GM19438 (cell line): ENCODE measurements at regions not wholly inside any gene's neighbourhood (a gene's known extent, or its start where the extent isn't known, plus 50 kb on each side); places are given as distances from the start of the nearest gene placed in this dataset.

Source experiments
- ATAC-seq: cut with Tn5 transposase; IDR thresholded peaks from one replicate; pipeline ENCODE4 v1.9.1; 2021; ENCODE audit warnings: low read depth; ENCODE audit not compliant: unreplicated experiment

DNA sequence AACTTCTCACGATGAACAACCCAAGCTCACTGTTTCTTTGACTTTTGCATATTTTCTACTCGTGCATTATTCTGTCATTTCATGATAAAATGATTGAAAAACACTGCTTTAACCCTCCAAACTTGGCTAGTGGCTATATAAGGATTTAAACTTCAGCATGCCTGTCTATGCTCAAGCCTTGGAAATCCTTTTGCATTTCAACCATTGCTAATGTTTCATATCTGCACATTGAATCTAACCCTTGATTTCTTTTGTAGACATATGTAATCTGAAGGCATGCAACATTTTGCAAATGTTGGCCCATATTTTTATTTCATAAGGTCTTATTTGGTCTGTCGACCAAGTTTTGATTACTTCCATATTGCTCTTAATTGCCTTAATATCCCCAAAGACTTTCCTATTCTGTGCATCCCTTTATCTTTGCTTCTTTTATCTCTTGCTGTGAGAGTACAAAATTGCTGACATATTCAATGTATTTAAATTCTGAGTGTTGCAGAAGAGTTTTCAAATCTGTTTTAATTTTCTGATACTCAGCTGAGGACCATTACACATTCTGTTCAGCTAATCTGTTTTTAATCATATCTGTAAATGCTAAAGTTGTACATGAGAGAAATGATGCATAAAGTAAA, 403.7 kb upstream of the ZNF608 start:
- no peak for ATAC-seq

DNA sequence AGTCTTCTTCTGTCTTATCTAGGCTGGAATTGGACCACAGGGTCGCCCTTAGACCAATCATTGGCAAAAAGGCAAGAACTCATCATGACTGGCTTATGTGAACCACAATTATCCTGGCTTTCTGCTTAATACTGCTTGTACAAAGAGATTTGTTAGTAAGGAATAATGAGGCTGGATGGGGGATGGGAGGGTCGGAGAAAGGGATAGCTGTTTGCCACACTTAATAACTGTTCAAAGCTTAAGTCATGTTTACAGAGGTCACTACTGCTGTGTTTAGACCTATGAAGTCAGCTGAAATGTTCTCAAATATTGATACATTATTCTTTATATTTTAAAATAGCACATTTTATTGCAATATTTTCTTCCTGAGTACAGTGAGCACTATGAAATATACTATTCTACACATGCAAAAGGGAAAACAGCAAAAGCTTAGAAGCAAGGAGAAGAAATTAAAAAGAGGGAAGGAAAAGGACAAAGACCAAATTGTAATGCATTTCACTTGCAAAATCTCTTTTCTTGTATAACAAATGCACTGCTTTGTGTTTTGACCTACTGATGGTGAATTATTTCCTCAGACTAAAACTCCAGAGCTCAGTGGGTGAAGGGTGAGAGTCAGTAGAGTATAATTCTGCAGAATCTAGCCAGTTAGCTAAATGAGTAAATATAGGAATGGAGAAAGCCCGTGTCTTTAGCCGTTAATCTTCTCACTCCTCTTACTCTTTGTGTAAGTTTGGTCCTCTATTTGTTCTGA, 404.9 kb upstream of the ZNF608 start:
- no peak for ATAC-seq

DNA sequence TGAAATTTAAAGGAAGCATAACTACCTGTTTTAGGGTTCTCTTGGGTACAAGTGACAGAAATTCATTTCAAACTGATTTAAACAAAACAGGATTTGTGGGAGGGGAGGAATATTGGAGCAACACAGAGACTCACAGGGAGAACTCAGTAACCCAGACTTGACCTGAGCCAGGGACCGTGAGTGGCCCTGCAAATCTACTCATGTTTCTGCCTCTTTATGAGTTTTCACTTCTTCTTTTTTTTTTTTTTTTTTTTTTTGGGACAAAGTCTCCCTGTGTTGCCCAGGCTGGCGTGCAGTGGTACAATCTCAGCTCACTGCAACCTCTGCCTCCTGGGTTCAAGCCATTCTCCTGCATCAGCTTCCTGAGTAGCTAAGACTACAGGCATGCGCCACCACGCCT, 405.6 kb upstream of the ZNF608 start:
- ATAC-seq = no peak

DNA sequence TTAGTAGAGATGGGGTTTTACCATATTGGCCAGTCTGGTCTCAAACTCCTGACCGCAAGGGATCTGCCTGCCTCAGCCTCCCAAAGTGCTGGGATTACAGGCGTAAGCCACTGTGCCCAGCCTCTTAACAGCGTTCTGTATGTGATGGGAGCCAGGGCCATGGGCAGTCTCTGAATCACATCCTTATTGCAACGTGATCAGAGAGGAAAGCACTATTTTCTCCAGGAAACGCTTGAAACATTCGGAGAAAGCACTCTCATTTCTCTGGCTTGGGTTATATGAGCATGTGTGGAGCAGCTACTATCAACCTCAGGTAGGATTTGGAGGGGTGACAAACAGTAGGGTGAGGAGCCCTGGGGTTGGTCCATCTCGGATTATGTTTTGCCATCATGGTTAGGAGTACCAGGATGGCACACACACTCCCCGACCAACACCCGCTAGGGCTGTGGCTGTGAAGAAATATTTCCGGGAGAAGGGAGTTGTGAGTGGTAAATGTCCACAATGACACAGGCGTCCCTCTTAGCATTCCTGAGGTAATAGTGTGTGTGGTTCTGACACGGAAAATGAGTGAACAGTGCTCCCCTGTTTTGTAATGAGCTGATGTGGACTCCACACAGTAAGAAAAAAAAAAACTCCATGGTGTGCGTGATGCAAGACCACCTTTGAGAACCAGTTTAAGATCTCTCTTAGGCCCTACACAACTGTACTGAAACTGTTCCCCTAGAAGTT, 406.2 kb upstream of the ZNF608 start:
- ATAC-seq = no peak

DNA sequence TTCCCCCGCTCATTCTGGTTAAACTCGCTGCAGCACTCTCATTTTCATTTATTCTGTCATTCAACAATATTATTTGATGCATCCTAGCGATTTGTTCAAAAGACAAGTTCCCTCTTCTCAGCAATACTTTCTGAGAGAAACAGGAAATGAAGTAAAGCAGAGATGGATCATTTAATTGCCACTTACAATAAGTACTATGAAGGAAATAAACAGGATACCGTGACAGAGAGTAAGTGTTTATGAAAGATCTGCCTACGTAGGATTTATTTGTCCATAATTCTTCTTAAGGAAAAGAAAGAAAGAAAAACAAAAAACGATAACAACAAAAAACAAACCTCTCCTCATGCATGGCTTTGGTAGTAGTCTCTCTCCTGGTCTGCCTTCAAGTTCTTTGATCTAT, 406.8 kb upstream of the ZNF608 start:
- ATAC-seq = no peak

DNA sequence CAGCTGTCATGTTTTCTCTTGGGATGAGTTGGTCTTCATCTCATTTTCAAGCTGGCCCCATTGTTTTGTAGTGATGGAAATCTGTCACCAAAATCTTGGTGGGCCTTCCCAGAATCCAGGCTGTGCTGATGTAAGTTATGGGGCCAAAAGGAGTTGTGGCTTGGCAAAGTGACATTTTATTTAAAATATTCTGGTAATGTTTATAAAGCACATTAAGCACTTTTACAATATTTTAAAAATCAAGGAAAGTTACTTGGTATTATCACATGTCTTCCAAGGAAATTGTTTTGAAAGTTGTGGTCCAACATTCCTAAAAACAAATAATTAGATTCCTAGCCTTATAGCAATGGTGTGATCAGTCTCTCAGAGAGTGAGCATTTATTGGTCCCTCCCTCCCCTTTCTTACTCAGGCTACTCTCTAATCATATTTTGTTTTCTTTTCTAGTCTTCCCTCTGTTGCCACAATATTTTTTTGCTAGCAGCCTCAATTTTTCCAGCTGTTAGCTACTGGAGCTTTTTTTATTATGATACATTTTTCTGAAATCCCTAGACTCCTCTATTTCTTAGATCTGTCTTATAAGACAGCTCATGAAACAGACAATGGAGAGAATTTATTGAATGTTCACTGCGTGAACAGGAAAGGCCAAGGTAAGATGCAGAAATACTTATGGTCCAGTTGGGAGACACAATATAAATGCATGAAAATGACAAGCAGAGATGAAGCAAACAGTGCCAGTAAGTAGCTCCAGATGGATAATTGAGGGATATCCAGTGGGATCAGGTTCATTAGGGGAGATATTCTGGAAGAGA, 408.1 kb upstream of the ZNF608 start:
- no peak for ATAC-seq

DNA sequence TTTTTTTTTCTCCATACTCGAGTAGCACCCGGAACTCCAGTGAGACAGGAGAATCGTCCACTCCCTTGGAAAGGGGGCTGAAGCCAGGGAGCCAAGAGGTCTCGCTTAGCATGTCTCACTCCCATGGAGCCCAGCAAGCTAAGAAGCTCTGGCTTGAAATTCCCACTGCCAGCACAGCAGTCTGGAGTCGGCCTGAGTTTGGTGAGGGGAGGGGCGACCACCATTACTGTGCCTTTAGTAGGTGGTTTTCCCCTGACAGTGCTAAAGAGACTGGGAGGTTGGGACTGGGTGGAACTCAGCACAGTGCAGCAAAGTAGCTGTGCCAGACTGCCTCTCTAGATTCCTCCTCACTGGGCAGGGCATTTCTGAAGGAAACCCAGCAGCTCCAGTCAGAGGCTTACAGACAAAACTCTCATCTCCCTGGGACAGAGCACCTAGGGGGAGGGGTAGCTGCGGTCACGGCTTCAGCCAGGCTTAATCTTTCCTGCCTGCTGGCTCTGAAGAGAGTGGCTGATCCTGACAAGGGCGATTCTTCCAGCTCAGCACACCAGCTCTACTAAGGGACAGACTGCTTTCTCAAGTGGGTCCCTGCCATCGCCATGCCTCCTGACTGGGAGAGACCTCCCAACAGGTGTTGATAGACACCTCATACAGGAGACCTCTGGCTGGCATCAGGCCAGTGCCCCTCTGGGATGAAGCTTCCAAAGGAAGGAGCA, 414.5 kb upstream of the ZNF608 start:
- no peak for ATAC-seq

DNA sequence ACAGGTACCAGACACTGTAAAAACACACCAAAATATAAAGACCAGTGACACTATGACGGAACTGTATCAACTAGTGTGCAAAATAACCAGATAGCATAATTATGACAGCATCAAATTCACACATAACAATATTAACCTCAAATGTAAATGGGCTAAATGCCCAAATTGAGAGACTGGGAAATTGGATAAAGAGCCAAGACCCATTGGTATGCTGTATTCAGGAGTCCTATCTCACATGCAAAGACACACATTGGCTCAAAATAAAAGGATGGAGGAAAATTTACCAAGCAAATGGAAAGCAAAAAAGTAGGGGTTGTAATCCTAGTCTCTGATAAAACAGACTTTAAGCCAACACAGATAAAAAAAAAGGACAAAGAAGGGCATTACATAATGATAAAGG, 416.3 kb upstream of the ZNF608 start:
- no peak for ATAC-seq

DNA sequence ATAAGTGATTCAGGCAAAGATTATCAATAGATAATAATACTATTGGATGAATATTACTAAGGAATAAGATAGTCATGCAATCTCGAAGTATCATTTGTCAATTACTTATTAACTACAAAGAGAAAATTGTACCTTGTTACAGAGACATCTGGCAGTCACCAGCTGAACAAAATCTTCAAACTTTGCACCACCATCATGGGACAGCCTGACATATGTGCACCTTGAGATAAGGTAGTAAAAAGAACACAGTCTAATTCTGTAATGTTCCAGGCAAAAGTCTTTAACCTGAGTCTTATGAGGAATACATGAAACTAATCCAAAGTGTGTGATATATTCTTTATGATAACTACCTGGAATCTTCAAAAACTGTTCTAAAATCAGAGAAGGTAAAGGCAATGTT, 423.0 kb upstream of the ZNF608 start:
- ATAC-seq = no peak

DNA sequence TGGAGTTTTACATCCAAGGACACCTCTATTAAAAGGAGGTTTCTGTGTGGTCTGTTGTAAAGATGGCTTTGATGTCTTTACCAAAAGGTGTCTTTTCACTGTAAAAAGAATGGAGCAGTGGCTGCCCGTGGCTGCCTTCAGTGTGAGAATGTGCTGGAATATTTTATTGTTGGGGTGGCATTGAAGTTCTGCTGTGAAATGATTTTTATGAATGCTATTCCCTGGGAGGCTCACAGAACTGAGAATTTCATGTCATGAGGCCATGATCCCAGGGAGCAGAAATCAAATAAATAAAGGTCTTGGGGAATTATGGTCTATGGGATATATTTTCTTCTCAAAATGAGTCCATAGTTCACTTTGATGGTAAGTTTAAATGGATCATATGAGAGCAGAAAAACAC, 425.2 kb upstream of the ZNF608 start:
- ATAC-seq = no peak

DNA sequence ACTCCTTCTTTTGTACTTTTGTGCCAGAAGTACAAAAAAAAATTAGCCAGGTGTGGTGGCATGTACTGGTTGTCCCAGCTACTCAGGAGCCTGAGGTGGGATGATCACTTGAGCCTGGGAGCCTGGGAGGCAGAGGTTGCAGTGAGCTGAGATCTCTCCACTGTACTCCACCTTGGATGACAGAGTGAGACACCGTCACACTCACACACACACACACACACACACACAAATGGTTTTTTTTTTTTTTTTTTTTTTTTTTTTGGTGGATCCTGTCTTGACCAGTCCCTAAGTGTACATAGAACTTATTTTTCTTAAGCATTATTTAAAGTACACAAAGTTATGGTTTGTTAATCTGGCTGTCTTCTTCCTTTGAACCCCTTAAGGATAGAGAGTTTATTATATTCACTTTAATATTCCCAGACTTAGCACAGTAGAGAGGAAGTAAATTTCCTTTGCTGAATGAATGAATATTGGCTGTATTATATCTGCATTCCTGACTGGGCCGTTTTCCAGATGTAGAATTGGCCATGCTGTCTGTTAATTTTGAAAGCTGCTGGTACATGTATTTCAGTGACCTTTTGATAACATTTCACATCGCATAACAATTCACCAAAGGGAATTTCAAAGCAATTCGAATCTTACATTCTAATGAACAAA, 429.0 kb upstream of the ZNF608 start:
- ATAC-seq = no peak

DNA sequence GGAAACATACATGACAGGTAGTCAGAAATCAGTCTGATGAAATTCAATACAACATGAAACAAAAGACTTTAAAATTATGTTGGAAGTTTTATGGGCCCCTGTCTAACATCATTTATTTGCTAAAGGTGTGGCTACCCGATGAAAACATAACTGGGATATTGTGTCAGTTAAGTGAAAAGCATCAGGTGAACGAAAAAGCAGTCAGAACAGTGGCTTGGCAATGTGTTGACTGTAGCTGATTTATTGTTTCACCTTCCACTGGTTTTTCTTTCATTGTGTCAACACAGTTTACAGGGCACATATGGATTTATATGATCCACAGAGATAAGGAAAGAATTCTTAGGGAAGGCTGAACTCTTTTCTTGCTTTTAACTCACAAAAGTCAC, 429.6 kb upstream of the ZNF608 start:
- ATAC-seq = no peak

DNA sequence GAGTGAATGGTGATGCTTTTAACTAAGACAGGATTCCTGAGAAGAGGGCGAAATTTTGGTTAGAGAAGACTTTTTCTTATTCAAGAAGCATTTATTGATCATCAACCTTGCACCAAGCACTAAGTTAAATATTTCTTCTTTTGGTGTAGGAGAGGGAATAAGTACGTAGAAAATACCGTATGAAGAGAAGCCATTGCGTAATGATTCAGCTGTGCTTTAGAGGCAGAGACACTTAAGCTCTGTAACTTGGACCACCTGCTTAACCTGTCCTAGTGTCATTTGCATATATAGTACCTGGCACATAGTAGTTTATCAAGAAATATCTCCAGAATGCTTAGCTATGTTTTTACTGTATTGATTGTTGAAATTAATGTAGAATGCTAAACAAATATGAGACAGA, 430.9 kb upstream of the ZNF608 start:
- ATAC-seq = no peak

DNA sequence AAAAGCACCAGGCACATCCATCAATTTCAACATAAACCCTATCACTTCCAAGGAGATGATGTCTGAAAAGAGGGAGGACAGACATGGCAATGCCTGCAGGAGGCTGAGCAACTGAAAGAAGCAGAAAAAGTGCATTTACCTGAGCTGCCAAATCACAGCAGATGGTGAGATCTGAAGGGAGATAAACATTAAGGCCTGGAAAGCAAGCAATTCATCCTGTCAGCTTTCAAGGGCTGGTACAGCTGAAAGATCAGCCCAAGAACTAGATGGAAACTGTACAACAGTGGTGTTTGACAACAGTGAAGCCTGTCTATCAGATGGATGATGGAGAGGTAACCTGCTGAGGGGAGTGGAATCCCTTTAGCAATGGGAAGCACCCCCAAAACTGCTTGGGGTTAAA, 433.2 kb upstream of the ZNF608 start:
- ATAC-seq = no peak

DNA sequence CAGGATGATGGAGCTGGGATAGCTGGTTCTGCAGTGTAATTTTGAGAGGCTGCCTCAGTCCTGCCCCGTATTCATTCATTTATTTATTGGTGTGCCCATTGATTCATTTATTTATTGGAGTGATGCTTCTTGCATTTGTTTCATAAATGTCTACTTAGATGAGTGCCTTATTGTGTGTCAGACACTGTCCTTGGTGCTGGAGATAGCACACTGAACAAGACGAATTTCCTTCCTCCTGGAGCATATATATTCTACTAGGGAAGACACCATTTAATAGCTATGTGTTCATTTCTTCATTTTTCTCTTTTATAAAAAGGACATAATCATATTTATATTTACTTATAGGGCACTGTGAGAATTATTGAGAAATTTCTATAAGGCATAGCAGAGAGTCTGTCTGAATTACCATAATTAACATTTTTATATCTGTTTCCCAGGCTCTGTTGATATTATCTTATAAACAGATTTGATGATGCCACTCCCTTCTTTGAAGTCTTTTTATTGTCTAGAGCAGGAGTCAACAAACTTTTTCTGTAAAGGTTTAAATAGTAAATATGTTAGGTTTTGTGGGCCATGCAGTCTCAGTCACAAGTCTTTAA, 433.9 kb upstream of the ZNF608 start:
- no peak for ATAC-seq

DNA sequence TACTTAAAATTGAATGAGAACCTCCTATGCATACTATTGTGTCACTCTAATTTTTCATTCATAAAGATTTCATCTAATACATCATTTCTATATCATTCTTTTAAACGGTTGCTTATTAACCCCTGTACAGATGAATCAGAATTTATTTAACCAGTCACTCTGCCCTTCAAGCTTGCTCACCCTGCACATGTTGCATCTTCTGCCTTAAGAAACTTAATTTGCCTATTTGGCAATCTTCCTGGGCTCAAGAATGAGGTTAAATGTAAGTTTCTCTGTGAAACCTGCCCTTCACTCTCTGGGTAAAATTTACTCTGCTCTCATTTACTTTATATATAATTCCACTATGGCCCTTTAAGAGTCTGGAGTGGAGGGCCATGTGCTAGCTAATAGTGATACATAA, 434.7 kb upstream of the ZNF608 start:
- ATAC-seq = no peak

DNA sequence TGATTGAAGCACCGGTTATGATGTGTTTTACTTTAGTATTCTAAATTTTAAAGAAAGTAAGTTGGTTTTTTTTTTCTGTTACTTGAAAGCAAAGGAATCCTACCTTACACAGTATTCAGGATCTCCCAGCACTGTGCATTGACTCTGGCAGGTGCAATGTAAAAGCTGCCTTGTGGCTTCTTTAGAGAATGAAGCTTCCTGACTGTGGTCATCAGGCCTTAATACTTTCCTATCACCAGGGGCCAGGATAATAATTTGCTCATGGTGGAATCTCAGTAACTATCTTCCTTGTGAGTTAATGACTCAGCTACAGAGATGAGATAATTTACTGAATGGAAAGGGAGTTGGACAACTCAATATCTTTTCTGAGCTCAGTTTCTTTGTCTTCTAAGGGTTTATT, 435.5 kb upstream of the ZNF608 start:
- no peak for ATAC-seq

DNA sequence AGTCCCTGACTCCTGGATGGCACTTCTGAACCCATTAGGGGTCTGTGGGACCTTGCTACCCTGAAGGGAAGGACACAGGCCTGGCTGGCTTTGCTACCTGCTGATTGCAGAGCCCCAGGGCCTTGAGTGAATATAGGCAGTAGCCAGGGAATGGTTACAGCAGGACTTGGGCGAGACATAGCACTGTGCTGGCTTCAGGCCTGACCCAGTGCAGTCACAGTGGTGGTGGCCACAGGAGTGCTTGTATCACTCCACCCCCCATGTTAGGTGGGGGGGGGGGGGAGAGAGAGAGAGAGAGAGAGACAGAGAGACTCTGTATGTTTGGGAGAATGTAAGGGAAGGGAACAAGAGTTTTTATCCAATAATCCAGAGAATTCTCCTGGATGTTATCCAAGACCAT, 439.3 kb upstream of the ZNF608 start:
- no peak for ATAC-seq

DNA sequence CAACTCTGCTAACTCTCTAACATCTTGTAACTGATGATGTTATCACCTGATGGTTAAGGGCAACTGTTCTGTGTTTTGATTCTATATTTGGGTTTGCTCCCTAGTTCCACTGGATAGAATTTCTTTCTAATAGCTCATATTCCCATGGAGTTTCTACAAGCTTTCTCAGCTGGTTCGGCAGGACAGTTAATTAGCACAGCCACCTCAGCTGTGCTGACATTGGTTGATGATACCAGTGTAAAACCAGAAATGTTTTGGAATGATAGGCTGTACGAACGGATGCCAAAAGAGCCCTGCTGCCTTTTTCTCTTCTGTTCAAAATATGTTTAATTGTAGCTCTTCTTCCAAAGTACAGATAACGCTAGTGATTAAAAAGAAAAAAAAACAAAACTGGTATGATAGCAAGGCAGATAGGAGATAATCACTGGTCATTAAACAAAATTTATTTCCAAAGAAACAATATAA, 440.5 kb upstream of the ZNF608 start:
- no peak for ATAC-seq
